B cell (primary cell): ENCODE measurements at regions not wholly inside any gene's neighbourhood (a gene's known extent, or its start where the extent isn't known, plus 50 kb on each side); places are given as distances from the start of the nearest gene placed in this dataset.

ENCODE experiments used
- ATAC-seq: fragments of 200-7000 bp; cut with Tn5 transposase; one replicate; pipeline ENCODE4 v1.10.0; 2021; ENCODE audit warnings: low read depth, mild to moderate bottlenecking, moderate number of reproducible peaks, moderate library complexity
- CTCF ChIA-PET: fragments of 350-600 bp; sonication (Branson Sonifier 250); formaldehyde crosslinking; loops from one replicate; lab custom pipeline; 2021; ENCODE audit warnings: antibody characterized with exemption, inconsistent platforms; lab: Charles Lee
- POLR2A ChIA-PET: fragments of 350-600 bp; sonication (Branson Sonifier 250); formaldehyde crosslinking; loops from one replicate; lab custom pipeline; 2021; ENCODE audit warnings: antibody characterized with exemption; lab: Charles Lee
- DNase-seq: peaks from one replicate; pipeline ENCODE4 v3.0.0; 2013
- H2AFZ ChIP-seq: 2 replicates; pipeline ENCODE4 v1.6.1; 2012; ENCODE audit warnings: mild to moderate bottlenecking, low read depth, low read length; ENCODE audit not compliant: insufficient read depth, poor library complexity, severe bottlenecking
- H3K27ac ChIP-seq, 2 donors: 1 replicate in 1 of 2; 2 replicates in 1 of 2; pipeline ENCODE4 v1.5.1; 2012 to 2013; ENCODE audit warnings: low read length in 2 of 2, mild to moderate bottlenecking in 2 of 2, moderate library complexity in 1 of 2
- H3K27me3 ChIP-seq, 4 experiments: fragments of 200-600 bp in 1 of 4; sonication (generic) in 1 of 4; replicated peaks in 1 of 4; 1 replicate in 2 of 4; 2 replicates in 2 of 4; pipeline versions ENCODE4 v1.6.1 to v1.7.0; 2013 to 2016; ENCODE audit warnings: low read length in 3 of 4, mild to moderate bottlenecking in 2 of 4, mixed read lengths in 1 of 4, moderate library complexity in 1 of 4; ENCODE audit not compliant: insufficient read depth in 4 of 4, control insufficient read depth in 3 of 4; ENCODE audit errors: control extremely low read depth in 1 of 4
- H3K36me3 ChIP-seq, 2 experiments: replicated peaks in 1 of 2; 1 replicate in 1 of 2; 2 replicates in 1 of 2; pipeline versions ENCODE4 v1.6.1 to v1.7.1; 2013; ENCODE audit warnings: low read length in 1 of 2; ENCODE audit not compliant: insufficient read depth in 2 of 2, control insufficient read depth in 1 of 2; ENCODE audit errors: control extremely low read depth in 1 of 2, extremely low read depth in 1 of 2
- H3K4me1 ChIP-seq, 2 donors: fragments of 200-600 bp in 1 of 2; sonication (generic) in 1 of 2; 1 replicate in 1 of 2; 2 replicates in 1 of 2; pipeline versions ENCODE4 v1.5.1 to v1.6.1; 2013 to 2017; ENCODE audit warnings: low read length in 2 of 2; ENCODE audit not compliant: control insufficient read depth in 2 of 2, insufficient read depth in 2 of 2
- H3K4me2 ChIP-seq: replicated peaks from 2 replicates; pipeline ENCODE3; 2012; ENCODE audit warnings: mild to moderate bottlenecking, low read depth, low read length; ENCODE audit not compliant: poor library complexity, severe bottlenecking
- H3K4me3 ChIP-seq, 5 experiments: fragments of 200-600 bp in 1 of 5; sonication (generic) in 1 of 5; 1 replicate in 3 of 5; 2 replicates in 2 of 5; pipeline versions ENCODE4 v1.5.1 to v1.7.0; 2011 to 2016; ENCODE audit warnings: low read length in 4 of 5, mild to moderate bottlenecking in 4 of 5, low read depth in 2 of 5, control low read depth in 1 of 5, moderate library complexity in 1 of 5; ENCODE audit not compliant: insufficient read depth in 1 of 5; ENCODE audit errors: control extremely low read depth in 1 of 5, extremely low read depth in 1 of 5
- H3K79me2 ChIP-seq: fragments of 200-600 bp; sonication (generic); one replicate; pipeline ENCODE4 v1.6.0; 2016; ENCODE audit warnings: low read length; ENCODE audit not compliant: control insufficient read depth, insufficient read depth
- H3K9ac ChIP-seq: fragments of 200-600 bp; sonication (generic); 2 replicates; pipeline ENCODE4 v1.6.1; 2017; ENCODE audit warnings: mild to moderate bottlenecking, low read length, moderate library complexity
- H3K9me3 ChIP-seq, 3 donors: one replicate each; pipeline versions ENCODE4 v1.6.1 to v1.7.1; 2013; ENCODE audit warnings: low read length in 2 of 3; ENCODE audit not compliant: control insufficient read depth in 2 of 3, insufficient read depth in 1 of 3; ENCODE audit errors: control extremely low read depth in 1 of 3
- H4K20me1 ChIP-seq: 2 replicates; pipeline ENCODE4 v1.6.0; 2012; ENCODE audit warnings: mild to moderate bottlenecking, low read length; ENCODE audit not compliant: insufficient read depth, control insufficient read depth, poor library complexity, severe bottlenecking
- H3K27ac Mint-ChIP-seq: one replicate; pipeline ENCODE4 v1.8.0; 2021; ENCODE audit warnings: mixed read lengths
- H3K27me3 Mint-ChIP-seq: one replicate; pipeline ENCODE4 v1.8.0; 2021; ENCODE audit warnings: mixed read lengths
- H3K4me1 Mint-ChIP-seq: one replicate; pipeline ENCODE4 v1.8.0; 2021; ENCODE audit warnings: mixed read lengths
- H3K4me3 Mint-ChIP-seq: one replicate; pipeline ENCODE4 v1.8.0; 2021; ENCODE audit warnings: mixed read lengths
- H3K9me3 Mint-ChIP-seq: one replicate; pipeline ENCODE4 v1.8.0; 2022; ENCODE audit warnings: mixed read lengths; ENCODE audit not compliant: insufficient read depth
- CTCF ChIP-seq: fragments of 200-600 bp; IDR thresholded peaks from one replicate; pipeline ENCODE4 v1.8.0; 2022; ENCODE audit warnings: antibody characterized with exemption, mild to moderate bottlenecking
- EZH2 ChIP-seq: IDR thresholded peaks from 2 replicates; pipeline ENCODE4 v1.6.1; 2012; ENCODE audit warnings: borderline replicate concordance, low read depth, mild to moderate bottlenecking, moderate library complexity, low read length; ENCODE audit not compliant: insufficient read depth, poor library complexity, severe bottlenecking
- WGBS: methylation state at CpG from one replicate; pipeline ENCODE4 v1.1.5; 2013; ENCODE audit warnings: missing lambda C conversion rate; ENCODE audit not compliant: insufficient coverage; 5-methylcytosine and 5-hydroxymethylcytosine counted together
- intact Hi-C: fragments of 100-400 bp; cut with micrococcal nuclease; formaldehyde crosslinking; loops from one replicate; pipeline ENCODE4 v1.10.0; 2022

DNA sequence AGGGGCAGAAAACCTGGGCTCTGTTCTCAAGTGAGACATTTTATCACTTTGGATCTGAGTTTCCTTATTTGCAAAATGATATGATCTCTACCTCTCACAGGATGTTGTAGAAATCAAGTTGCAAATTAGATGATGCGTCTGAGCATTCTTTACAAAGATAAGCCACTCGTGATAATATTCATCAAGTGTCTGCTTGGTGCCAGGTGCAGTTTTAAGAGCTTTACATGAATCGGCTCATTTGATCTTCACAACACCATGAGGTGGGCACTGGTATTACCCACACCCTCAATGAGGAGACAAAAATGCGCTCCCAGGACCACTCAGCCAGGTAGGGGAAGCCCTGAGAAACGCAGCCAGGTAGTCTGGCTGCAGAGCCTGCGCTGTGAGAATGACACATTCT is 59.1 kb upstream of the CA12 start:
- no peak overlapping the region for H3K27ac Mint-ChIP-seq
- H3K4me2 ChIP-seq = no peak overlapping the region
- H3K27me3 ChIP-seq = no peaks in the 10 kb centered on the region
- intact Hi-C loops = no loop called here
- peaks cover 2% of the 10 kb centered on the region for H3K4me1 Mint-ChIP-seq
- no peaks in the 10 kb centered on the region for H3K9me3 Mint-ChIP-seq
- peaks cover 12% of the 10 kb centered on the region for H3K27me3 Mint-ChIP-seq
- no peaks in the 10 kb centered on the region for H3K79me2 ChIP-seq
- H3K4me1 ChIP-seq = peaks cover 0 to 6% of the 10 kb centered on the region in 2 donors
- TF ChIP-seq CTCF (no peak), EZH2 (no peak)
- H3K4me3 ChIP-seq = no peak overlapping the region
- no peak overlapping the region for H2AFZ ChIP-seq
- ChIA-PET CTCF (no interaction called here), POLR2A (no interaction called here)
- no peaks in the 10 kb centered on the region for H3K36me3 ChIP-seq
- no peaks in the 10 kb centered on the region for H4K20me1 ChIP-seq
- ATAC-seq (no peak), DNase-seq (no peak)
- 73% methylated on average over 5 of the region's 6 CpGs for WGBS
- H3K4me3 Mint-ChIP-seq = no peak overlapping the region
- H3K9me3 ChIP-seq = no peaks in the 10 kb centered on the region
- H3K9ac ChIP-seq = no peak overlapping the region
- H3K27ac ChIP-seq = no peak overlapping the region

GRCh38 chr15:63441266-63441665 is 59.6 kb upstream of the CA12 start:
- Mint-ChIP-seq H3K27ac (no peak overlapping the region), H3K4me1 (peaks cover 2% of the 10 kb centered on the region), H3K4me3 (no peak overlapping the region), H3K9me3 (no peaks in the 10 kb centered on the region), H3K27me3 (peaks cover 12% of the 10 kb centered on the region)
- H3K36me3 ChIP-seq = no peaks in the 10 kb centered on the region
- ChIA-PET CTCF (no interaction called here), POLR2A (no interaction called here)
- H3K27ac ChIP-seq = no peak overlapping the region
- no peak overlapping the region for H3K4me3 ChIP-seq
- H4K20me1 ChIP-seq = no peaks in the 10 kb centered on the region
- H3K4me1 ChIP-seq = peaks cover 0 to 6% of the 10 kb centered on the region in 2 donors
- ATAC-seq (no peak), DNase-seq (no peak)
- H3K79me2 ChIP-seq = no peaks in the 10 kb centered on the region
- intact Hi-C loops = no loop called here
- no peaks in the 10 kb centered on the region for H3K9me3 ChIP-seq
- no peak overlapping the region for H2AFZ ChIP-seq
- WGBS = no CpG with 5 or more reads among the region's 2 CpGs
- H3K9ac ChIP-seq = no peak overlapping the region
- H3K4me2 ChIP-seq = no peak overlapping the region
- TF ChIP-seq EZH2 (no peak), CTCF (no peak)
- no peaks in the 10 kb centered on the region for H3K27me3 ChIP-seq
